Brain microvascular endothelial cell (primary cell): ENCODE measurements at regions not wholly inside any gene's neighbourhood (a gene's known extent, or its start where the extent isn't known, plus 50 kb on each side); places are given as distances from the start of the nearest gene placed in this dataset.
"Not testable (repeated sequence)": the region's sequence is repeated elsewhere in the genome, so short reads cannot be mapped to it uniquely, and the experiment has no call there.

Experiments
- DNase-seq: peaks from one replicate; pipeline ENCODE4 v3.0.0-alpha.2; 2020
- H3K27ac ChIP-seq: fragments of 250-450 bp; sonication (Bioruptor Pico); 2 replicates; pipeline ENCODE4 v1.5.1; 2020; ENCODE audit warnings: mild to moderate bottlenecking, moderate library complexity
- H3K27me3 ChIP-seq: fragments of 250-450 bp; sonication (Bioruptor Pico); replicated peaks from 2 replicates; pipeline ENCODE4 v1.5.1; 2020; ENCODE audit warnings: mild to moderate bottlenecking
- H3K36me3 ChIP-seq: fragments of 250-450 bp; sonication (Bioruptor Pico); replicated peaks from 2 replicates; pipeline ENCODE4 v1.5.1; 2020; ENCODE audit warnings: mild to moderate bottlenecking
- H3K4me3 ChIP-seq: 2 replicates; pipeline ENCODE4 v1.5.1; 2011; ENCODE audit warnings: low read depth, mild to moderate bottlenecking, control low read depth, low read length, moderate library complexity
- in situ Hi-C: cut with HindIII; loops from 2 replicates; pipeline ENCODE4 v1.10.0; 2017; ENCODE audit warnings: low sequenced_read_pairs, low pct_ligation_motif_present
- TF ChIP-seq, protein P1 (sequence below): IDR thresholded peaks from 2 replicates; pipeline ENCODE4 v1.5.1; 2011; ENCODE audit warnings: low read depth, mild to moderate bottlenecking, moderate library complexity, low read length, control low read depth, inconsistent platforms; ENCODE audit errors: missing control alignments

- Histone ChIP-seq H3K27ac (no peak overlapping the region), H3K4me3 (no peak overlapping the region), H3K27me3 (no peaks in the 10 kb centered on the region), H3K36me3 (no peaks in the 10 kb centered on the region)
- in situ Hi-C loops, result no loop called here
- TF ChIP-seq, protein P1, sequence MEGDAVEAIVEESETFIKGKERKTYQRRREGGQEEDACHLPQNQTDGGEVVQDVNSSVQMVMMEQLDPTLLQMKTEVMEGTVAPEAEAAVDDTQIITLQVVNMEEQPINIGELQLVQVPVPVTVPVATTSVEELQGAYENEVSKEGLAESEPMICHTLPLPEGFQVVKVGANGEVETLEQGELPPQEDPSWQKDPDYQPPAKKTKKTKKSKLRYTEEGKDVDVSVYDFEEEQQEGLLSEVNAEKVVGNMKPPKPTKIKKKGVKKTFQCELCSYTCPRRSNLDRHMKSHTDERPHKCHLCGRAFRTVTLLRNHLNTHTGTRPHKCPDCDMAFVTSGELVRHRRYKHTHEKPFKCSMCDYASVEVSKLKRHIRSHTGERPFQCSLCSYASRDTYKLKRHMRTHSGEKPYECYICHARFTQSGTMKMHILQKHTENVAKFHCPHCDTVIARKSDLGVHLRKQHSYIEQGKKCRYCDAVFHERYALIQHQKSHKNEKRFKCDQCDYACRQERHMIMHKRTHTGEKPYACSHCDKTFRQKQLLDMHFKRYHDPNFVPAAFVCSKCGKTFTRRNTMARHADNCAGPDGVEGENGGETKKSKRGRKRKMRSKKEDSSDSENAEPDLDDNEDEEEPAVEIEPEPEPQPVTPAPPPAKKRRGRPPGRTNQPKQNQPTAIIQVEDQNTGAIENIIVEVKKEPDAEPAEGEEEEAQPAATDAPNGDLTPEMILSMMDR, result no peak
- DNase-seq, result no peak
Measured at GRCh38 chrX:93346309-93346708, 327.1 kb downstream of the NAP1L3 start.

DNA sequence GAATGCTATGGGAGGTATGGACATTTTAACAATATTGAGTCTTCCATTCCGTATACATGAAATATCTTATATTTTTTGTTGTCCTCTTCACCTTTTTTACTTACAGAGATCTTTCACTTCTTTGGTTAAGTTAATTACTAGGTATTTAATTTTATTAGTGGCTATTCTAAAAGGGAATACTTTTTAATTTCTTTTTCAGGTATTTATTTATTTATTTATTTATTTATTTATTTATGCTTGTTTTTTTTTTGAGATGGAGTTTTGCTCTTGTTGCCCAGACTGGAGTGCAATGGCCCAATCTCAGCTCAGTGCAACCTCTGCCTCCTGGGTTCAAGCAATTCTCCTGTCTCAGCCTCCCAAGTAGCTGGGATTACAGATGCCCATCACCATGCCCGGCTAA is 329.1 kb downstream of the NAP1L3 start:
- in situ Hi-C loops, H3K27ac ChIP-seq, DNase-seq, H3K36me3 ChIP-seq, H3K4me3 ChIP-seq, H3K27me3 ChIP-seq: not testable (repeated sequence)

- Histone ChIP-seq H3K27ac (no peak overlapping the region), H3K27me3 (no peaks in the 10 kb centered on the region), H3K4me3 (no peak overlapping the region), H3K36me3 (no peaks in the 10 kb centered on the region)
- DNase-seq, result no peak
- in situ Hi-C loops, result no loop called here
- TF ChIP-seq, protein P1, result no peak
Measured at GRCh38 chrX:93332329-93332728, 341.0 kb downstream of the NAP1L3 start.

DNA sequence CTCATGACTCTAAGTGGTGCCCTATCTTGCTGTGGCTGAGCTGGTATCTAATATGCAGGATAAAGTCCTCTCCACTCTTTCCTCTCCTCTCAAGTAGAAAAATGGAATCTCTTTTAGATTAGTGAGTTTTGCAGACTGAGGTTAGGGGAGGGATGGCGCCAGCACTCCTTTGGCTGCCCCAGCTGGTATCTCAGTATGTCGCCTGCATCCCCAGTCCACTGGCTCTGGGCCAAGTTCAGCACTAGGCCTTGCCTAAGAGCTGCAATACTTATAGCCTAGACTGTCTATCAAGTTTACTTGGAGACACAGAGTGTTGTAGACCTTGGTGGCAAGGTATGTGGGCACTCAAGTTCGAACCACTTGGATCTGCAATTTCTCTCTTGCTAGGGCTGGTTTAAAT is 351.3 kb downstream of the NAP1L3 start:
- TF ChIP-seq, protein P1, result no peak
- Histone ChIP-seq H3K27me3 (no peaks in the 10 kb centered on the region), H3K36me3 (no peaks in the 10 kb centered on the region), H3K4me3 (no peak overlapping the region), H3K27ac (no peak overlapping the region)
- in situ Hi-C loops, result no loop called here
- DNase-seq, result no peak

GRCh38 chrX:93319609-93320008 is 353.8 kb downstream of the NAP1L3 start:
- in situ Hi-C loops, result no loop called here
- no peak for DNase-seq
- no peaks in the 10 kb centered on the region for H3K27me3 ChIP-seq
- H3K27ac ChIP-seq, result no peak overlapping the region
- TF ChIP-seq, protein P1, result no peak
- no peaks in the 10 kb centered on the region for H3K36me3 ChIP-seq
- H3K4me3 ChIP-seq, result no peak overlapping the region
